H1 (cell line): ENCODE measurements at regions not wholly inside any gene's neighbourhood (a gene's known extent, or its start where the extent isn't known, plus 50 kb on each side); places are given as distances from the start of the nearest gene placed in this dataset.

ENCODE experiments used
- CTCF ChIA-PET: fragments of 300-600 bp; sonication (Branson Sonifier 250); formaldehyde crosslinking; loops from one replicate; lab custom pipeline; 2021; ENCODE audit not compliant: partially characterized antibody; lab: Charles Lee
- POLR2A ChIA-PET: fragments of 300-600 bp; sonication (Branson Sonifier 250); formaldehyde crosslinking; loops from one replicate; lab custom pipeline; 2021; ENCODE audit warnings: inconsistent platforms; ENCODE audit not compliant: partially characterized antibody; lab: Charles Lee
- DNase-seq, 2 experiments: peaks; one replicate each; pipeline versions ENCODE4 v3.0.0 to v3.0.0-alpha.2; 2010 to 2022; ENCODE audit warnings: low spot score in 2 of 2, low read depth in 1 of 2, mixed read lengths in 1 of 2
- FAIRE-seq: peaks from 2 replicates; lab custom pipeline; 2011; peaks lifted over from hg19 to GRCh38; lab: Jason Lieb, UNC
- H2AFZ ChIP-seq: 2 replicates; pipeline ENCODE4 v1.8.1; 2012; ENCODE audit warnings: low read length, inconsistent platforms
- H2AK5ac ChIP-seq: 2 replicates; pipeline ENCODE4 v1.6.1; 2013; ENCODE audit warnings: low read depth, low read length
- H2BK120ac ChIP-seq: replicated peaks from 2 replicates; pipeline ENCODE3; 2013; ENCODE audit warnings: low read depth, low read length, inconsistent platforms
- H2BK12ac ChIP-seq: 2 replicates; pipeline ENCODE4 v1.6.1; 2013; ENCODE audit warnings: low read depth, low read length
- H2BK15ac ChIP-seq: 2 replicates; pipeline ENCODE4 v1.6.1; 2013; ENCODE audit warnings: low read length
- H2BK20ac ChIP-seq: 2 replicates; pipeline ENCODE4 v1.6.1; 2013; ENCODE audit warnings: low read length
- H2BK5ac ChIP-seq: 2 replicates; pipeline ENCODE4 v1.6.1; 2013; ENCODE audit warnings: low read depth, low read length
- H3K14ac ChIP-seq: 2 replicates; pipeline ENCODE4 v1.6.1; 2013; ENCODE audit warnings: inconsistent platforms; ENCODE audit not compliant: insufficient read length
- H3K18ac ChIP-seq: 2 replicates; pipeline ENCODE4 v1.6.1; 2013; ENCODE audit warnings: low read length; ENCODE audit errors: extremely low read depth
- H3K23ac ChIP-seq: 2 replicates; pipeline ENCODE4 v1.6.1; 2013; ENCODE audit warnings: inconsistent platforms; ENCODE audit not compliant: insufficient read length
- H3K23me2 ChIP-seq: 2 replicates; pipeline ENCODE4 v1.6.1; 2013; ENCODE audit warnings: low read depth, low read length
- H3K27ac ChIP-seq: 2 replicates; pipeline ENCODE4 v1.6.1; 2011; ENCODE audit warnings: low read depth, low read length, inconsistent platforms
- H3K27me3 ChIP-seq, 4 experiments: replicated peaks in 1 of 4; 1 replicate in 1 of 4; 2 replicates in 3 of 4; pipeline versions ENCODE4 v1.6.1 to v1.8.1; 2011 to 2013; ENCODE audit warnings: low read length in 3 of 4, mild to moderate bottlenecking in 3 of 4, inconsistent platforms in 2 of 4, mixed read lengths in 2 of 4, moderate library complexity in 1 of 4; ENCODE audit not compliant: control insufficient read depth in 3 of 4, insufficient read depth in 3 of 4; ENCODE audit errors: extremely low read depth in 1 of 4
- H3K36me3 ChIP-seq, 4 experiments: 2 replicates each; pipeline versions ENCODE4 v1.6.1 to v1.8.1; 2011 to 2013; ENCODE audit warnings: mild to moderate bottlenecking in 4 of 4, low read length in 3 of 4, moderate library complexity in 2 of 4, control low read depth in 1 of 4, inconsistent platforms in 1 of 4; ENCODE audit not compliant: insufficient read depth in 4 of 4, control insufficient read depth in 2 of 4
- H3K4ac ChIP-seq: replicated peaks from 2 replicates; pipeline ENCODE3; 2013; ENCODE audit warnings: low read length, low read depth, mixed read lengths, inconsistent platforms; ENCODE audit not compliant: insufficient read length
- H3K4me1 ChIP-seq, 4 experiments: replicated peaks in 1 of 4; 1 replicate in 1 of 4; 2 replicates in 3 of 4; pipeline versions ENCODE4 v1.6.1 to v1.8.1; 2011 to 2013; ENCODE audit warnings: low read length in 3 of 4, inconsistent platforms in 2 of 4, mixed read lengths in 1 of 4; ENCODE audit not compliant: insufficient read depth in 4 of 4, control insufficient read depth in 3 of 4
- H3K4me2 ChIP-seq, 2 experiments: 2 replicates each; pipeline versions ENCODE4 v1.6.1 to v1.8.1; 2011 to 2013; ENCODE audit warnings: low read depth in 2 of 2, low read length in 2 of 2, control low read depth in 1 of 2, inconsistent platforms in 1 of 2, mild to moderate bottlenecking in 1 of 2; ENCODE audit not compliant: insufficient read depth in 1 of 2
- H3K4me3 ChIP-seq, 4 experiments: fragments of 200-600, 300-600 bp in 1 of 4; sonication (generic), shearing (Covaris generic), sonication (Bioruptor Twin) in 1 of 4; 2 replicates each; pipeline versions ENCODE4 v1.5.1 to v1.8.1; 2011 to 2016; ENCODE audit warnings: low read length in 4 of 4, low read depth in 3 of 4, control low read depth in 2 of 4, inconsistent platforms in 2 of 4, mild to moderate bottlenecking in 2 of 4, mixed read lengths in 1 of 4, moderate library complexity in 1 of 4; ENCODE audit not compliant: insufficient read depth in 2 of 4; ENCODE audit errors: extremely low read depth in 1 of 4
- H3K56ac ChIP-seq: replicated peaks from 2 replicates; pipeline ENCODE3; 2013; ENCODE audit warnings: low read depth, mild to moderate bottlenecking, mixed read lengths, low read length, inconsistent platforms; ENCODE audit not compliant: insufficient read length
- H3K79me1 ChIP-seq: 2 replicates; pipeline ENCODE4 v1.6.1; 2013; ENCODE audit warnings: low read depth, low read length, control low read depth
- H3K79me2 ChIP-seq, 2 experiments: 2 replicates each; pipeline versions ENCODE4 v1.6.1 to v1.8.1; 2012 to 2013; ENCODE audit warnings: low read length in 2 of 2, mild to moderate bottlenecking in 2 of 2, inconsistent platforms in 1 of 2; ENCODE audit not compliant: insufficient read depth in 2 of 2, control insufficient read depth in 1 of 2
- H3K9ac ChIP-seq, 4 experiments: replicated peaks in 1 of 4; 1 replicate in 1 of 4; 2 replicates in 3 of 4; pipeline versions ENCODE4 v1.6.1 to v1.8.1; 2011 to 2013; ENCODE audit warnings: low read depth in 3 of 4, low read length in 3 of 4, control low read depth in 2 of 4, mild to moderate bottlenecking in 2 of 4, moderate library complexity in 2 of 4, inconsistent platforms in 1 of 4; ENCODE audit errors: extremely low read depth in 1 of 4
- H3K9me3 ChIP-seq, 2 experiments: 2 replicates each; pipeline versions ENCODE4 v1.6.1 to v1.8.1; 2012 to 2013; ENCODE audit warnings: mild to moderate bottlenecking in 2 of 2, moderate library complexity in 2 of 2, control low read depth in 1 of 2, inconsistent platforms in 1 of 2, low read depth in 1 of 2, low read length in 1 of 2, mixed read lengths in 1 of 2; ENCODE audit not compliant: insufficient read depth in 2 of 2
- H4K20me1 ChIP-seq, 2 experiments: replicated peaks in 1 of 2; 2 replicates each; pipeline versions ENCODE3 to v1.8.1; 2011 to 2013; ENCODE audit warnings: inconsistent platforms in 2 of 2, low read length in 2 of 2, mild to moderate bottlenecking in 1 of 2; ENCODE audit not compliant: insufficient read depth in 2 of 2, control insufficient read depth in 1 of 2
- H4K5ac ChIP-seq: 2 replicates; pipeline ENCODE4 v1.6.1; 2013; ENCODE audit warnings: low read length, low read depth, mixed read lengths, inconsistent platforms; ENCODE audit not compliant: insufficient read length
- H4K8ac ChIP-seq: 2 replicates; pipeline ENCODE4 v1.8.0; 2013; ENCODE audit warnings: mild to moderate bottlenecking, moderate library complexity, low read length, inconsistent platforms; ENCODE audit not compliant: insufficient read depth; ENCODE audit errors: extremely low read depth
- H4K91ac ChIP-seq: replicated peaks from 2 replicates; pipeline ENCODE3; 2013; ENCODE audit warnings: low read length, mixed read lengths, inconsistent platforms; ENCODE audit not compliant: insufficient read length
- CBX8 ChIP-seq: fragments of 300-800, 300-1000 bp; sonication (generic); IDR thresholded peaks from 2 replicates; pipeline ENCODE4 v1.7.1; 2016; ENCODE audit warnings: low read depth, low read length, borderline replicate concordance
- CHD2 ChIP-seq: IDR thresholded peaks from 2 replicates; pipeline ENCODE4 v1.6.1; 2012; ENCODE audit warnings: low read length, improper control_type of control experiment
- CTCF ChIP-seq, 3 experiments: IDR thresholded peaks; 1 replicate in 2 of 3; 2 replicates in 1 of 3; pipeline versions ENCODE4 v1.5.1 to v1.6.1; 2011; ENCODE audit warnings: low read length in 3 of 3, mild to moderate bottlenecking in 3 of 3, inconsistent platforms in 2 of 3, low read depth in 1 of 3, moderate library complexity in 1 of 3; ENCODE audit not compliant: insufficient read depth in 1 of 3; ENCODE audit errors: control extremely low read depth in 1 of 3
- EGR1 ChIP-seq: IDR thresholded peaks from 2 replicates; pipeline ENCODE4 v1.6.1; 2011; ENCODE audit warnings: low read depth, low read length, borderline replicate concordance
- KDM1A ChIP-seq: fragments of 200-600, 300-600 bp; sonication (generic); IDR thresholded peaks from 2 replicates; pipeline ENCODE4 v1.7.1; 2016; ENCODE audit warnings: mild to moderate bottlenecking, low read length, borderline replicate concordance
- NRF1 ChIP-seq: IDR thresholded peaks from 2 replicates; pipeline ENCODE4 v1.6.1; 2011; ENCODE audit warnings: mild to moderate bottlenecking, low read depth, low read length, improper control_type of control experiment
- POU5F1 ChIP-seq: IDR thresholded peaks from 2 replicates; pipeline ENCODE4 v1.6.1; 2011; ENCODE audit warnings: low read depth, mild to moderate bottlenecking, low read length, moderate library complexity
- SP4 ChIP-seq: IDR thresholded peaks from 2 replicates; pipeline ENCODE4 v1.6.1; 2012; ENCODE audit warnings: low read length, inconsistent platforms
- TCF12 ChIP-seq: IDR thresholded peaks from 2 replicates; pipeline ENCODE4 v1.6.1; 2011; ENCODE audit warnings: low read depth, mild to moderate bottlenecking, low read length
- WGBS, 2 experiments: shearing (Covaris generic) in 1 of 2; methylation state at CpG; one replicate each; pipeline versions ENCODE4 v1.1.6 to v1.1.7; 2013 to 2015; ENCODE audit warnings: low lambda C conversion rate in 2 of 2, mixed read lengths in 2 of 2, inconsistent platforms in 1 of 2, low coverage in 1 of 2, missing lambda C conversion rate in 1 of 2; ENCODE audit not compliant: insufficient replicate concordance in 2 of 2, insufficient coverage in 1 of 2, insufficient read length in 1 of 2; ENCODE audit errors: extremely low coverage in 1 of 2, missing lambda C conversion rate in 1 of 2; 5-methylcytosine and 5-hydroxymethylcytosine counted together

GRCh38 chr10:42380926-42381547 is 257.3 kb downstream of the ZNF33B start:
- no peak overlapping the region for H2BK20ac ChIP-seq

More at GRCh38 chr10:42380926-42381547, 257.3 kb downstream of the ZNF33B start:
- Histone ChIP-seq H4K20me1 (no peaks in the 10 kb centered on the region), H3K79me1 (no peaks in the 10 kb centered on the region), H3K9ac (no peak overlapping the region), H4K5ac (no peak overlapping the region), H4K8ac (no peak overlapping the region), H3K79me2 (no peaks in the 10 kb centered on the region), H4K91ac (no peak overlapping the region), H3K27me3 (no peaks in the 10 kb centered on the region), H2BK15ac (no peak overlapping the region), H2AK5ac (no peak overlapping the region), H3K56ac (no peak overlapping the region), H3K23ac (no peak overlapping the region), H3K4me2 (no peak overlapping the region), H3K4me3 (no peak overlapping the region), H3K4ac (no peak overlapping the region), H3K18ac (no peak overlapping the region), H3K27ac (no peak overlapping the region), H2BK5ac (no peak overlapping the region), H3K9me3 (peaks cover 44 to 68% of the 10 kb centered on the region in 2 experiments), H3K4me1 (no peaks in the 10 kb centered on the region), H2AFZ (no peak overlapping the region), H3K23me2 (no peaks in the 10 kb centered on the region), H3K36me3 (no peaks in the 10 kb centered on the region), H2BK12ac (no peak overlapping the region), H2BK120ac (no peak overlapping the region), H3K14ac (no peak overlapping the region)
- POLR2A ChIA-PET: no interaction called here
- no peak for FAIRE-seq
- 88% methylated on average over 7 of the region's 7 CpGs; no CpG with 5 or more reads in 1 of the 2 experiments for WGBS, 2 experiments
- DNase-seq: no peak
- no peak for TF ChIP-seq EGR1
- TF ChIP-seq CHD2: no peak
- TF ChIP-seq TCF12: no peak
- TF ChIP-seq SP4: no peak
- TF ChIP-seq NRF1: no peak
- TF ChIP-seq KDM1A: no peak
- TF ChIP-seq POU5F1: no peak
- no peak for TF ChIP-seq CBX8
- TF ChIP-seq CTCF (IDR thresholded peaks at IDR 0.05; ENCODE audit: control extremely low read depth in 1 of 3, insufficient read depth in 1 of 3, low read depth in 1 of 3, low read length in 3 of 3): no peak
- CTCF ChIA-PET: no interaction called here
